ENCODE measurements at regions not wholly inside any gene's neighbourhood (a gene's known extent, or its start where the extent isn't known, plus 50 kb on each side); places are given as distances from the start of the nearest gene placed in this dataset.

DNA sequence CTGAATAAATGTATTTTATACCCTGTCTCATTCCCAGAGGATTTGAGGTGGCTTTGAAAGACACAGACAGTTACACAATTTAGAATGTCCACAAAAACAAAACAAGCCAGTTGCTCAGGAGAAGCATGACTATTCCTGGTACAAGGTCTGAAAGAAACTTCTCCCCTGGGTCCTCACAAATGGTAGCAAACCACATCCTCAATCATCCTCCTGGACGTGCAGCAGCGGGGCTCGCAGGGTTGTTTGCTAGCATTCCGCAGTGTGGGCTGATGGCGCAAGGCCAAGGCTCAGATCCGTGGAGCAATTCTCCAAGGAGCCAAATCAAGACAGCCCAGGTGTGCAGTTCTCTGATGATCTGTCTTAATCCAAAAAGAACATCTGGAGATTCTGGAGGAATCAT lies 210.3 kb downstream of the ACTL7B start:
- H3K27ac Mint-ChIP-seq = no peak overlapping the region
- H3K27me3 Mint-ChIP-seq = peaks cover 21% of the 10 kb centered on the region
- TF ChIP-seq, protein P1, sequence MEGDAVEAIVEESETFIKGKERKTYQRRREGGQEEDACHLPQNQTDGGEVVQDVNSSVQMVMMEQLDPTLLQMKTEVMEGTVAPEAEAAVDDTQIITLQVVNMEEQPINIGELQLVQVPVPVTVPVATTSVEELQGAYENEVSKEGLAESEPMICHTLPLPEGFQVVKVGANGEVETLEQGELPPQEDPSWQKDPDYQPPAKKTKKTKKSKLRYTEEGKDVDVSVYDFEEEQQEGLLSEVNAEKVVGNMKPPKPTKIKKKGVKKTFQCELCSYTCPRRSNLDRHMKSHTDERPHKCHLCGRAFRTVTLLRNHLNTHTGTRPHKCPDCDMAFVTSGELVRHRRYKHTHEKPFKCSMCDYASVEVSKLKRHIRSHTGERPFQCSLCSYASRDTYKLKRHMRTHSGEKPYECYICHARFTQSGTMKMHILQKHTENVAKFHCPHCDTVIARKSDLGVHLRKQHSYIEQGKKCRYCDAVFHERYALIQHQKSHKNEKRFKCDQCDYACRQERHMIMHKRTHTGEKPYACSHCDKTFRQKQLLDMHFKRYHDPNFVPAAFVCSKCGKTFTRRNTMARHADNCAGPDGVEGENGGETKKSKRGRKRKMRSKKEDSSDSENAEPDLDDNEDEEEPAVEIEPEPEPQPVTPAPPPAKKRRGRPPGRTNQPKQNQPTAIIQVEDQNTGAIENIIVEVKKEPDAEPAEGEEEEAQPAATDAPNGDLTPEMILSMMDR (IDR thresholded peaks at IDR 0.05; ENCODE audit: unreplicated experiment) = no peak
- H3K4me1 Mint-ChIP-seq (ENCODE audit: low read depth) = no peaks in the 10 kb centered on the region
- DNase-seq (ENCODE audit: low spot score, unreplicated experiment) = no peak
- H3K4me3 Mint-ChIP-seq (ENCODE audit: low read depth) = no peak overlapping the region
- no peaks in the 10 kb centered on the region for H3K9me3 Mint-ChIP-seq (ENCODE audit: low read depth)
- H3K36me3 Mint-ChIP-seq (ENCODE audit: insufficient read depth) = no peaks in the 10 kb centered on the region

GRCh38 chr9:108643731-108644510 lies 211.9 kb downstream of the ACTL7B start:
- Mint-ChIP-seq H3K27me3 (peaks cover 23% of the 10 kb centered on the region), H3K36me3 (ENCODE audit: insufficient read depth) (no peaks in the 10 kb centered on the region), H3K4me3 (ENCODE audit: low read depth) (no peak overlapping the region), H3K9me3 (ENCODE audit: low read depth) (no peaks in the 10 kb centered on the region), H3K4me1 (ENCODE audit: low read depth) (no peaks in the 10 kb centered on the region), H3K27ac (no peak overlapping the region)
- DNase-seq (ENCODE audit: low spot score, unreplicated experiment) = no peak
- TF ChIP-seq, protein P1 (IDR thresholded peaks at IDR 0.05; ENCODE audit: unreplicated experiment) = no peak

GRCh38 chr9:108642871-108643270 lies 212.9 kb downstream of the ACTL7B start:
- Mint-ChIP-seq H3K27me3 (peaks cover 27% of the 10 kb centered on the region), H3K4me1 (ENCODE audit: low read depth) (no peaks in the 10 kb centered on the region), H3K27ac (no peak overlapping the region), H3K36me3 (ENCODE audit: insufficient read depth) (no peaks in the 10 kb centered on the region), H3K9me3 (ENCODE audit: low read depth) (no peaks in the 10 kb centered on the region), H3K4me3 (ENCODE audit: low read depth) (no peak overlapping the region)
- TF ChIP-seq, protein P1 (IDR thresholded peaks at IDR 0.05; ENCODE audit: unreplicated experiment) = no peak
- DNase-seq (ENCODE audit: low spot score, unreplicated experiment) = no peak

DNA sequence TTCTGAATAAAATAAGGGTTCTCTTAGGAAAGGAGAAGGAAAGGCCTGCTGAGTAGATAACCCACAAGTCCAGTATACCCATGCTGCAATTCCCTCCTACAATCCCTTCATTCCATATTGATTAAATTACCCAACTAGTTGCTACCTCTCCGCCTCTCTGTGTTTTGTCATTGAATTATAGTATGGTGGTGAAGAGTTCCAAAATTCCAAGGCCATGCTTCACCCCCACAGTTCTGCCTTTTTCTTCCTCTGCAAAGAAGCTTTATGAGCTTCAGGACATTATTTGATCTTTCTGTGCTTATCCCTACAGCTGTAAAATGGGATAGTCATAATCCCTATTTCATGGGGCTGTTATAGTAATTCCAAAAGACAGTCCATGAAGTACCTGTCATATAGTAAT lies 215.6 kb downstream of the ACTL7B start:
- DNase-seq (ENCODE audit: low spot score, unreplicated experiment) = no peak
- no peak overlapping the region for H3K27ac Mint-ChIP-seq
- peaks cover 39% of the 10 kb centered on the region for H3K27me3 Mint-ChIP-seq
- no peaks in the 10 kb centered on the region for H3K4me1 Mint-ChIP-seq (ENCODE audit: low read depth)
- TF ChIP-seq, protein P1 (IDR thresholded peaks at IDR 0.05; ENCODE audit: unreplicated experiment) = no peak
- no peaks in the 10 kb centered on the region for H3K9me3 Mint-ChIP-seq (ENCODE audit: low read depth)
- no peak overlapping the region for H3K4me3 Mint-ChIP-seq (ENCODE audit: low read depth)
- no peaks in the 10 kb centered on the region for H3K36me3 Mint-ChIP-seq (ENCODE audit: insufficient read depth)

GRCh38 chr9:108639696-108640095 lies 216.1 kb downstream of the ACTL7B start:
- peaks cover 43% of the 10 kb centered on the region for H3K27me3 Mint-ChIP-seq
- no peak for DNase-seq (ENCODE audit: low spot score, unreplicated experiment)
- no peak overlapping the region for H3K4me3 Mint-ChIP-seq (ENCODE audit: low read depth)
- TF ChIP-seq, protein P1 (IDR thresholded peaks at IDR 0.05; ENCODE audit: unreplicated experiment) = no peak
- no peaks in the 10 kb centered on the region for H3K36me3 Mint-ChIP-seq (ENCODE audit: insufficient read depth)
- H3K4me1 Mint-ChIP-seq (ENCODE audit: low read depth) = no peaks in the 10 kb centered on the region
- no peaks in the 10 kb centered on the region for H3K9me3 Mint-ChIP-seq (ENCODE audit: low read depth)
- no peak overlapping the region for H3K27ac Mint-ChIP-seq
